HG03097 (cell line): ENCODE measurements at regions not wholly inside any gene's neighbourhood (a gene's known extent, or its start where the extent isn't known, plus 50 kb on each side); places are given as distances from the start of the nearest gene placed in this dataset.
"Not testable (repeated sequence)": the region's sequence is repeated elsewhere in the genome, so short reads cannot be mapped to it uniquely, and the experiment has no call there.

Source experiments
- ATAC-seq: cut with Tn5 transposase; IDR thresholded peaks from one replicate; pipeline ENCODE4 v1.9.1; 2021; ENCODE audit not compliant: unreplicated experiment, low FRiP score

DNA sequence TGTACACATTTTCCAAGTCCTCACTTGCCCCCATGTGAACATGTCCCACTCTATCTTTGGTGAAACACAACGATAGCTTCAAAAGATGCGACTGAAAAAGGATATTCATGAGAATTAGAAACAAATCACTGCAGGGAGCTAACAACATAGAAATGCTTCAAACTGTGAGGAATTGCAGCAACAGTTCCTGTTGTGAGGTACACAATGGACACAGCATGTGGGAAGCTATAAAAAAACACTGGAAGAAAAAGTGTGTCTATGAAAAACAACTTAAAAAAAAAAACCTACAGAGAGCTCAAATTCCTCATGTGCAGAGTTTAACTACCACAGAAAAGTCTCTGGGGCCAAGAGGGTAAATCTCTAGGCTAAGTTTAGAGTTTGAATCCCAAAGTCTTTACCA is 51.6 kb upstream of the BLTP1 start:
- no peak for ATAC-seq

DNA sequence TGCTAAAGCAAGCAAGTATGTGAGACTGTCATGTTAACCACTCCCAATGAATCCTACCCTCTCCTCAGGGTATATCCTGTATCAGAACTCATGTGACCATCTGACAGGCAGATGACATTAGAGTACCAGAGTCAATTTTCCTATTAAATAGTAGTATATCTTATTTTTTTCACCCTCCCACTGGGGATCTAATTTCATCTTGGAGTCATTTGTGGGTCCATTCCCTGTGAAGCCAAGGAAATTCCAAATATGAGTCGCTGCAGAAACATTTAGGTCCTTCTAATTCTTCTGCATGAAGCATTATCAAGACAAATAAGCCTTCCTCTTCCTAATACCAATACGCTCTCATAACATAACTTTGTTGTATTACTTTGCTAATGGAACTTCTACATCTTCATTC is 52.2 kb upstream of the BLTP1 start:
- ATAC-seq, result no peak

DNA sequence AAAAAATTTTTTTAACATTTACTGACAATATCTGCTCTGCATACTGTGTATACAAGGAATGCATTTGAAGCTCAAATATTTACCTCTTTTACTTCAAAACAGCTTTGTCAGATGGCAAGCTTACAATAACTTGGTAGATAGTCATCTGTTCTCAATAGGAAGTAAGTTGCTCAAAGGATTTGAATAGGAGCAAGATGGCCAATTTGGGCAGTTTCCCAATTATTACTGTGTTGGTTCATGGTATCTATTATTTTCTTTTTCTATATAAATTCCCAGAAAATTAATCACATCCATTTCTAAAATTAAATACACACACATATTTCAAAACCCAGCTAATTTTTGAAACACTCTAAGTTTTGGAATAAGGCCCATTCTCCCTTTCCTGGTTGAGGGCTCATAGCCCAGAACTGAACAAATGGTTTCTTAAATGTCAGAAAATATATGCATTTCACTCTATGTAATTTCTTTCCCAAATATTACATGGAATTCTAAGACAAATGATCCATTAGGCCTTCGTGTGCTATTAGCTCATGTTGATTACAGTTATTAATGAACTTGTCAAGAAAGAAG is 60.2 kb upstream of the BLTP1 start:
- no peak for ATAC-seq

DNA sequence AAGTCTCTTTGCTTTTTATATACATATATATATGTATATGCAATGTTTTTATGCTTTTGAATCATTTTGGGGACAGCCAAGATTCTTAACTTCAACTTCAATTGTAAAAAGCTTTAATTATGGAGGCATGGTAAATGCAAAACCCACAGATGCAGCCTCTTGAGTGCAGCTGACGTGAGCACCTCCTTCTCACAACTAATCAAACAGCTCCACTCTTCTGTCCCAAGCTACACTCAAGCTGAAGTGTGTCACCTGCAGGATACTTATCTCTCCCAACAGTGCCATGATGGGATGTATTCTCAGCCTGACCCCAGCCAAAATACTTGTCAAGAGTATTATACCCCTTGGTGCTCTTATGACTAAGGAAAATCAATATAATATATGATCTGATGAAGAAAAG is 60.7 kb upstream of the BLTP1 start:
- ATAC-seq, result no peak

DNA sequence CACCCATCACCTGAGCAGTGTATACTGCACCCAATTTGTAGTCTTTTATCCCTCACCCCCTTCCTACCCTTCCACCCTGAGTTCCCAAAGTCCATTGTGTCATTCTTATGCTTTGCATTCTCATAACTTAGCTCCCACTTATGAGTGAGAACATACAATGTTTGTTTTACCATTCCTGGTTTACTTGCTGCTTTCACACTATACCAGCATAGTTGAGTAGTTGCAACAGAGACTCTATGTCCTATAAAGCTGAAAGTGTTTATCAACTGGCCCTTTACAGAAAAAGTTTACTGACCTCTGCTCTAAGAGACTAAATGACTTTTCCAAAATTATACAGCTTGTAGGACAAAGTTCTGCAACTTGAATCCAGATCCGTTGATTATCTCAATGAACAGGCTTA is 61.1 kb upstream of the BLTP1 start:
- no peak for ATAC-seq

GRCh38 chr4:122086338-122087065 is 65.6 kb upstream of the BLTP1 start:
- no peak for ATAC-seq

GRCh38 chr4:122083989-122084388 is 68.1 kb upstream of the BLTP1 start:
- ATAC-seq, result no peak

DNA sequence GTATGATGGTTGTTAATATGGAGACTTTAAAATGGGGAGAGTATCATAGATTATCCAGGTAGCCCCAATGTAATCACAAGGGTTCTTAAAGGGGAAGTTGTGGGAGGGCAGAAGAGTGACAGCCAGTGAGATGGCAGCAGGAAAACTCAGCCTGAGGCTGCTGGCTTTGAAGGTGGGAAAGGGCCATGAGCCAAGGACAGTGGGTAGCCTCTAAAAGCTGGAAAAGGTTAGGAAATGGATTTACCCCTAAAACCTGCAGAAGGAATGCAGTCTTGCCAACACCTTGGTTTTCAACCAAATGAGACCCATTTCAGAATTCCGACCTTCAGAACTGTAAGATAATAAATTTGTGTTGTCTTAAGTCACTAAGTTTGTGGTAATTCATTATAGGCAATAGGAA is 68.8 kb upstream of the BLTP1 start:
- ATAC-seq, result no peak

DNA sequence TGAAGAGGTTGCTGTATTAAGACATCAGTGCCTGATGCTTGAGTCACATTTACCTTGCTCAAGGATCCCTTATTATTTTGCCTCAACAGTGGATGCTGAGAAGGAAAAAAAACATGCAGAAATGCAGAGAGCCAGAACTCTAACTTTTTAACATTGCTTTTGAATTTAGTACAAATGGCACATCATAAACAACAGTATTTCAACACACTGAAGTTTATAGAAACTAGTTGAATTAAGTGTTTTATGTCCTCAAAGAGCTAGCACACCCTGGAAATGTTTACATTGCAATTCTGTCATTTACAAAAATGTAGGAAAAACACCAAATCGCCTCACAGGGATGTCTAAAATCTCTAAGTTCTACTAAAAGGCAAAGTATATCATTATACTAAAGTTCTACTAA is 69.5 kb upstream of the BLTP1 start:
- no peak for ATAC-seq

GRCh38 chr4:122077653-122078052 is 74.5 kb upstream of the BLTP1 start:
- not testable (repeated sequence) for ATAC-seq

DNA sequence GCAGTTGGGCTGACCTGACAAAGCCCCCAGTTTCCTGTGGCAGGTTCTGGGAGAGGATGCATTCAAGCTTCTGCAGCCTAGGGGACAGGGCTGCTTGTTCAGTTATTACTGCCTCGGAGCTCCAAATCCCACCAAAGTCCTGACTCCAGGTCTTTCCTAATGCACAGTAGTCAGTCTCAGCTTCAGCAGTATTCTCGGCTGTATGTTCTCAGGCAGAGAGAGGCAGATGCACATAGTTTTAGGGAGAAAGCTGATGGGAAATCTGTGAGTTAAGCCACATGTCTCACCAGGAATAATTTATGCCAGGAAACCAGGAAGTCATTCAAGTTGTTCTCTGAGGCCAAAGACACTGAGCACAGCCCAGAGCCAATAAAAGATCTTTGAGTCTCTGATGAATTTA is 75.3 kb upstream of the BLTP1 start:
- not testable (repeated sequence) for ATAC-seq

- ATAC-seq, result no peak
Observed at GRCh38 chr4:122073615-122074014, 78.5 kb upstream of the BLTP1 start.

DNA sequence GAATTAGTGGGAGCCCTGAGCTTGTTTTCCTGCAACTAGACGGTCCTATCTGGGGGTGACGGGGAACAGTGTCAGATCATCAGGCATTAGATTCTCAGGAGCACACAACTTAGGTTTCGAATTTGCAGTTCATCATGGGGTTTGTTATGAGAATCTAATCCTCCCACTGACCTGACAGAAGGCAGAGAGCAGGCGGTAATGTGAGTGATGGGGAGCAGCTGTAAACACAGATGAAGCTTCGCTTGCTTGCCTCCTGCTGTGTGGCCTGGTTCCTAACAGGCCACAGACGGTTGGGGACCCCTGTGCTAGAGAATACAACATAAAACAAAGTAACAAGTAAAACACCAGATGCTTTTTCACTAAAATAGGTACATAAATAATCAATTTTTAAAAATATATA is 86.2 kb upstream of the BLTP1 start:
- no peak for ATAC-seq

GRCh38 chr4:122065149-122065548 is 87.0 kb upstream of the BLTP1 start:
- no peak for ATAC-seq

DNA sequence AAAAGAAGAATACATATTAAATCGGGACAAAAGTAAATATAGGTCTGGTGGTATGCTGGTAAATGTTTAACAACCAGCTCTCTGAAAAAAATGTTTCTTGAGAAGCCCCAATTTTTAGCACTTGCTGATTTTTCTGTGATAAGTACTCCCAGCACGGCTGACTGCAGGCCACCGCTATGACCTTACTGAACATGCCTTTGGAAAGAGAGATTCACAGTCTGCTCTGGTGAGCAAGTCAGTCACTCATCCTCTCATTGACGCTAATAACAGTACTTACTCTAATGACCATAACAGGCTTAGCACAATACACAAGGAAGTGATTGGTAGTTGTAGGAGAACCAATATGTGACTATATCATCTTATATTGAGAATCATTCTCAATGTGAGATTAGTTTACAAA is 98.9 kb upstream of the BLTP1 start:
- ATAC-seq, result no peak

GRCh38 chr4:122052677-122053076 is 99.5 kb upstream of the BLTP1 start:
- no peak for ATAC-seq

- ATAC-seq, result no peak
Observed at GRCh38 chr4:122050841-122051240, 99.0 kb upstream of the TRPC3 start.

DNA sequence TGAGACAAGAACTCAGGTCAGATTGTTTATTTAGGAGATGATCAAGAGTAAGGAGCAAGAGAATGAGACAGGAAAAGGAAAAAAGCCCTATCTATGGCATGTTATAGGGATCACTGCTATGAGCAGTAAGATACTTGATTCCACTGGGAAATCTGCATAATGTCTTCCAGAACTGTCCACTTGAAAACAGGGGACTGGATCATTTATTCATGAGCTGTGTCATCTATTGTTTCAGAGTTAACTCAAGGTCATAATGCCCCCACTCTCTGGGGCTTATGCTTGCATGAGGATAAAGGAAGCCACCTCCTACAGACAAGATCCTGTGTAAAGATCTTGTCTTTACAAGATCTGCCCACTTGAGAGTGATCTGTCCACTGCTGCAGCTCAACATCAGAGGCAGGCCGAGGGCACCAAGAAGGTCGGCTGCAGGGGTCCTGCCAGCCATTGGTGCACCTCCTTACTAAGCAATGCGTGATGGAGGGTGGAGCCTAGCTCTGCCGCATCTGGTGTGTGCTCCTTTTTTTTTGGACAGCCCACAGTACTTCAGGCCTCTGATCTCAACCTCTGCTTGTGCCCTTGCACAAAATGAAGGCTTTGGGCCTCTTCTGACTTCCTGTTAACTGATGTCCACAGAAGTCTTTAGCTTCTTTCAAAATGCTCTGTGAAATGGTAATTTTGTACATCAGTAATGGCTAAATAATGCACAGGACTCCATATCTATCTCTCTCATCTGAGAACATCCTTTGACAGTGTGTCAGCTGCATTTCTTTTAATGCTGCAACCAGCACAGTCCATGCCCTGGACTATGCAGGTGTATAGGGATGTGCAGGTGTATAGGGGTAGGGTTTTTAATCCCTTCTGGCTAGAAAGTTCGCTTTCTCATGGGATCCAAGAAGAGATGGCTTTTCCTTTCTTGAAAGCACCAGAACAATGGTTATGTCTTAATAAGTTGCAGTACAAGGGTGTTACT is 95.9 kb upstream of the TRPC3 start:
- no peak for ATAC-seq

GRCh38 chr4:122046255-122046654 is 94.4 kb upstream of the TRPC3 start:
- no peak for ATAC-seq

- ATAC-seq, result no peak
Observed at GRCh38 chr4:122045533-122045932, 93.7 kb upstream of the TRPC3 start.

DNA sequence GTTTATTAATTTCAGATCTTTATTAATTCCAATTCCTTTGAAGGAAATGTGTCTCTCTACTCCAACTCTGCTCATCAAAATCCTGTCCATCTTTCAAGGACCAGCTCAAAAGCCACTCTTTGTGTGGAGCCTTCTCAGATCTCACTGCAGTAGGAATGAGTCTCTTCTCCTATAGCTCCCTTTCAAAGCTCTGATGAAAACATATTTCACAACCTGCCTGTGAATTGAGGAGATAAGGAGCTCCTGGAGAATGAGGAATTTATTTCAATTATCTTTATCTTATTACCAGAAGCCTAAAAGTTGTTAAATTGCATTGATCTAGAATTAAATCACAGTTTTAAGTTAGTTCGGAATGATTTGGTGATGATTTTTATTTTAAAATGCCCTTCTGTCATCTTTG is 92.6 kb upstream of the TRPC3 start:
- ATAC-seq, result no peak

- no peak for ATAC-seq
Observed at GRCh38 chr4:122041312-122041711, 89.5 kb upstream of the TRPC3 start.
